SJSA1 (cell line): ENCODE measurements at regions not wholly inside any gene's neighbourhood (a gene's known extent, or its start where the extent isn't known, plus 50 kb on each side); places are given as distances from the start of the nearest gene placed in this dataset.

Source experiments
- DNase-seq, 2 experiments: peaks; one replicate each; pipeline ENCODE4 v3.0.0-alpha.2; 2015 to 2020; ENCODE audit warnings: low spot score in 2 of 2, low read depth in 1 of 2
- H3K27ac ChIP-seq: fragments of 250-450 bp; sonication (Bioruptor Pico); 2 replicates; pipeline ENCODE4 v1.5.1; 2020; ENCODE audit warnings: mild to moderate bottlenecking, moderate library complexity
- H3K27me3 ChIP-seq: fragments of 250-450 bp; sonication (Bioruptor Pico); replicated peaks from 2 replicates; pipeline ENCODE4 v1.5.1; 2020; ENCODE audit warnings: mild to moderate bottlenecking, moderate library complexity
- H3K36me3 ChIP-seq: fragments of 250-450 bp; sonication (Bioruptor Pico); 2 replicates; pipeline ENCODE4 v1.5.1; 2020; ENCODE audit warnings: mild to moderate bottlenecking
- H3K4me1 ChIP-seq: fragments of 250-450 bp; sonication (Bioruptor Pico); replicated peaks from 2 replicates; pipeline ENCODE4 v1.6.1; 2021; ENCODE audit warnings: mild to moderate bottlenecking
- H3K4me3 ChIP-seq: fragments of 250-450 bp; sonication (Bioruptor Pico); 2 replicates; pipeline ENCODE4 v1.5.1; 2020; ENCODE audit warnings: mild to moderate bottlenecking
- H3K9me3 ChIP-seq: fragments of 250-450 bp; sonication (Bioruptor Pico); replicated peaks from 2 replicates; pipeline ENCODE4 v1.5.1; 2020; ENCODE audit warnings: mild to moderate bottlenecking

- Histone ChIP-seq H3K27ac (no peak overlapping the region), H3K27me3 (0 out of 2 replicates have a peak, but pooled peaks cover 3% of the 10 kb centered on the region), H3K4me3 (no peak overlapping the region), H3K4me1 (no peaks in the 10 kb centered on the region), H3K9me3 (peaks cover 3% of the 10 kb centered on the region; the same call in 1 of the 2 replicates), H3K36me3 (no peaks in the 10 kb centered on the region)
- DNase-seq = no peak
These were observed 64.8 kb upstream of the TBCA start for GRCh38 chr5:77840930-77841329.

GRCh38 chr5:77839691-77840090 is 63.6 kb upstream of the TBCA start:
- no peak overlapping the region for H3K4me3 ChIP-seq
- no peaks in the 10 kb centered on the region for H3K36me3 ChIP-seq
- peaks cover 3% of the 10 kb centered on the region; the same call in 1 of the 2 replicates for H3K9me3 ChIP-seq
- H3K27me3 ChIP-seq = 0 out of 2 replicates have a peak, but pooled peaks cover 3% of the 10 kb centered on the region
- no peak for DNase-seq
- no peak overlapping the region for H3K27ac ChIP-seq
- no peaks in the 10 kb centered on the region for H3K4me1 ChIP-seq

- DNase-seq = no peak
- Histone ChIP-seq H3K9me3 (no peaks in the 10 kb centered on the region), H3K4me3 (no peak overlapping the region), H3K27ac (no peak overlapping the region), H3K27me3 (peaks cover 21% of the 10 kb centered on the region), H3K36me3 (no peaks in the 10 kb centered on the region), H3K4me1 (no peaks in the 10 kb centered on the region)
These were observed 56.8 kb upstream of the TBCA start for GRCh38 chr5:77832938-77833337.

GRCh38 chr5:77832166-77832770 is 56.1 kb upstream of the TBCA start:
- H3K36me3 ChIP-seq = no peaks in the 10 kb centered on the region
- H3K9me3 ChIP-seq = no peaks in the 10 kb centered on the region
- H3K4me3 ChIP-seq = no peak overlapping the region
- H3K27ac ChIP-seq = no peak overlapping the region
- DNase-seq = no peak
- peaks cover 20% of the 10 kb centered on the region for H3K27me3 ChIP-seq
- no peaks in the 10 kb centered on the region for H3K4me1 ChIP-seq

- H3K9me3 ChIP-seq = no peaks in the 10 kb centered on the region
- no peak overlapping the region for H3K27ac ChIP-seq
- peaks cover 23% of the 10 kb centered on the region for H3K27me3 ChIP-seq
- H3K4me3 ChIP-seq = no peak overlapping the region
- DNase-seq = no peak
- H3K36me3 ChIP-seq = no peaks in the 10 kb centered on the region
- H3K4me1 ChIP-seq = no peaks in the 10 kb centered on the region
These were observed 52.3 kb upstream of the TBCA start for GRCh38 chr5:77828445-77828844.
